WTC11 (cell line): ENCODE measurements at regions not wholly inside any gene's neighbourhood (a gene's known extent, or its start where the extent isn't known, plus 50 kb on each side); places are given as distances from the start of the nearest gene placed in this dataset.

Experiments used
- ATAC-seq: fragments of 200-7000 bp; cut with Tn5 transposase; 2 replicates; pipeline ENCODE4 v1.10.0; 2021; ENCODE audit warnings: mild to moderate bottlenecking, moderate library complexity
- CTCF ChIA-PET: fragments of 300-600 bp; sonication (Branson Sonifier 250); formaldehyde crosslinking; loops from one replicate; lab custom pipeline; 2021; ENCODE audit warnings: antibody characterized with exemption; lab: Charles Lee
- POLR2A ChIA-PET: fragments of 350-600 bp; sonication (Branson Sonifier 250); formaldehyde crosslinking; loops from one replicate; lab custom pipeline; 2021; ENCODE audit warnings: antibody characterized with exemption; lab: Charles Lee
- DNase-seq: peaks from one replicate; pipeline ENCODE4 v3.0.0; 2021; ENCODE audit warnings: low spot score
- H3K27ac Mint-ChIP-seq: 2 replicates; pipeline ENCODE4 v1.8.0; 2021; ENCODE audit warnings: mixed read lengths
- H3K27me3 Mint-ChIP-seq: 2 replicates; pipeline ENCODE4 v1.8.0; 2021; ENCODE audit warnings: low read depth, mild to moderate bottlenecking, moderate library complexity, mixed read lengths
- H3K36me3 Mint-ChIP-seq: 2 replicates; pipeline ENCODE4 v1.8.0; 2021; ENCODE audit warnings: mixed read lengths
- H3K4me1 Mint-ChIP-seq: 2 replicates; pipeline ENCODE4 v1.8.0; 2022; ENCODE audit warnings: mixed read lengths
- H3K4me3 Mint-ChIP-seq: 2 replicates; pipeline ENCODE4 v1.8.0; 2021; ENCODE audit warnings: mild to moderate bottlenecking, moderate library complexity, mixed read lengths
- H3K9me3 Mint-ChIP-seq: 2 replicates; pipeline ENCODE4 v1.8.0; 2021; ENCODE audit warnings: mixed read lengths
- CREB1 ChIP-seq: sonication (generic); formaldehyde crosslinking; IDR thresholded peaks from 2 replicates; pipeline ENCODE4 v1.8.0; 2023; ENCODE audit warnings: mild to moderate bottlenecking, missing genetic modification reagents
- EMX1 ChIP-seq: fragments of 250-450 bp; sonication (Bioruptor Pico); IDR thresholded peaks from 2 replicates; pipeline ENCODE4 v1.8.0; 2021; ENCODE audit warnings: mild to moderate bottlenecking
- ESRRA ChIP-seq: sonication (generic); formaldehyde crosslinking; IDR thresholded peaks from 2 replicates; pipeline ENCODE4 v1.8.1; 2022; ENCODE audit warnings: mild to moderate bottlenecking, missing genetic modification reagents, borderline replicate concordance
- GRHL2 ChIP-seq: fragments of 250-450 bp; sonication (Bioruptor Pico); IDR thresholded peaks from 2 replicates; pipeline ENCODE4 v1.8.0; 2022; ENCODE audit warnings: mild to moderate bottlenecking, moderate library complexity; ENCODE audit not compliant: insufficient replicate concordance, severe bottlenecking
- HMGA2 ChIP-seq: fragments of 250-450 bp; sonication (Bioruptor Pico); IDR thresholded peaks from 2 replicates; pipeline ENCODE4 v1.4.0; 2021; ENCODE audit warnings: mild to moderate bottlenecking, moderate library complexity
- MXD4 ChIP-seq: fragments of 250-450 bp; sonication (Bioruptor Pico); IDR thresholded peaks from 2 replicates; pipeline ENCODE4 v1.8.0; 2021; ENCODE audit warnings: mild to moderate bottlenecking, moderate library complexity, borderline replicate concordance
- MYBL2 ChIP-seq: sonication (generic); formaldehyde crosslinking; IDR thresholded peaks from 2 replicates; pipeline ENCODE4 v1.8.1; 2023; ENCODE audit warnings: mild to moderate bottlenecking, moderate library complexity, missing genetic modification reagents
- NR1H2 ChIP-seq: sonication (generic); formaldehyde crosslinking; IDR thresholded peaks from 2 replicates; pipeline ENCODE4 v1.9.0; 2021; ENCODE audit warnings: mild to moderate bottlenecking, moderate library complexity, missing genetic modification reagents
- RELA ChIP-seq: sonication (generic); formaldehyde crosslinking; IDR thresholded peaks from 2 replicates; pipeline ENCODE4 v1.8.1; 2022; ENCODE audit warnings: missing genetic modification reagents, mild to moderate bottlenecking, borderline replicate concordance
- SMAD4 ChIP-seq: sonication (generic); formaldehyde crosslinking; IDR thresholded peaks from 2 replicates; pipeline ENCODE4 v1.8.0; 2022; ENCODE audit warnings: mild to moderate bottlenecking, missing genetic modification reagents
- TCF7 ChIP-seq: sonication (generic); formaldehyde crosslinking; IDR thresholded peaks from 2 replicates; pipeline ENCODE4 v1.8.0; 2022; ENCODE audit warnings: mild to moderate bottlenecking, low read depth, missing genetic modification reagents, moderate library complexity
- ZNF121 ChIP-seq: sonication (generic); formaldehyde crosslinking; IDR thresholded peaks from 2 replicates; pipeline ENCODE4 v1.8.0; 2023; ENCODE audit warnings: missing genetic modification reagents
- ZNF232 ChIP-seq: sonication (generic); formaldehyde crosslinking; IDR thresholded peaks from 2 replicates; pipeline ENCODE4 v1.8.0; 2022; ENCODE audit warnings: mild to moderate bottlenecking, missing genetic modification reagents
- TF ChIP-seq, protein P1 (sequence below): sonication (generic); formaldehyde crosslinking; IDR thresholded peaks from 2 replicates; pipeline ENCODE4 v1.8.1; 2023; ENCODE audit warnings: mild to moderate bottlenecking, missing genetic modification reagents, borderline replicate concordance
- TF ChIP-seq, protein P2 (sequence below): sonication (generic); formaldehyde crosslinking; IDR thresholded peaks from 2 replicates; pipeline ENCODE4 v1.8.0; 2022; ENCODE audit warnings: mild to moderate bottlenecking, missing genetic modification reagents
- TF ChIP-seq, protein P3 (sequence below): sonication (generic); formaldehyde crosslinking; IDR thresholded peaks from 2 replicates; pipeline ENCODE4 v1.8.1; 2022; ENCODE audit warnings: missing genetic modification reagents, borderline replicate concordance
- TF ChIP-seq, protein P4 (sequence below): fragments of 200-600 bp; IDR thresholded peaks from 2 replicates; pipeline ENCODE4 v1.8.0; 2022; ENCODE audit warnings: antibody characterized with exemption
- TF ChIP-seq, protein P5 (sequence below): sonication (generic); formaldehyde crosslinking; IDR thresholded peaks from 2 replicates; pipeline ENCODE4 v1.8.1; 2022; ENCODE audit warnings: mild to moderate bottlenecking, moderate library complexity, missing genetic modification reagents
- TF ChIP-seq, protein P6 (sequence below): fragments of 250-450 bp; sonication (Bioruptor Pico); IDR thresholded peaks from 2 replicates; pipeline ENCODE4 v2.1.2; 2022; ENCODE audit warnings: mild to moderate bottlenecking, moderate library complexity
- TF ChIP-seq, protein P7 (sequence below): sonication (generic); formaldehyde crosslinking; IDR thresholded peaks from 2 replicates; pipeline ENCODE4 v1.8.0; 2022; ENCODE audit warnings: missing genetic modification reagents

DNA sequence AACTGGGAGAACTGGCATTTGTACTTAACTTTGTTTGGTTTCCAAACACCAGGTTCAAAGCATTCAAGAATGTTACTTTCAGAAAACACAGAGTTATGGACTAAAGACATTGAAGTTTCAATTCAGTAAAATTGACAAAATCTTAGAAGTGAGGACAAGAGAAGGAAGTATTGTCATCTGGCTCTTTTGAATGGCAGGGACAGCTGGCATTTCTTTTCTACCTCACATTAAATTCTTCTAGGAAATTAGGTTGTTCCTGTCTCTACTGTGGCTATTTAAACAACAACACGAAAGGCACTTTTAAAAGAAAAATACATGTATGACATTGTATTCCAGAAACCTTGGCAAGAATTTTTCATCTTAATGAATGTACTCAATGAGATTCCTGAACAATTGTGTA, 600.0 kb upstream of the CA10 start (continued):
- TF ChIP-seq, protein P1, sequence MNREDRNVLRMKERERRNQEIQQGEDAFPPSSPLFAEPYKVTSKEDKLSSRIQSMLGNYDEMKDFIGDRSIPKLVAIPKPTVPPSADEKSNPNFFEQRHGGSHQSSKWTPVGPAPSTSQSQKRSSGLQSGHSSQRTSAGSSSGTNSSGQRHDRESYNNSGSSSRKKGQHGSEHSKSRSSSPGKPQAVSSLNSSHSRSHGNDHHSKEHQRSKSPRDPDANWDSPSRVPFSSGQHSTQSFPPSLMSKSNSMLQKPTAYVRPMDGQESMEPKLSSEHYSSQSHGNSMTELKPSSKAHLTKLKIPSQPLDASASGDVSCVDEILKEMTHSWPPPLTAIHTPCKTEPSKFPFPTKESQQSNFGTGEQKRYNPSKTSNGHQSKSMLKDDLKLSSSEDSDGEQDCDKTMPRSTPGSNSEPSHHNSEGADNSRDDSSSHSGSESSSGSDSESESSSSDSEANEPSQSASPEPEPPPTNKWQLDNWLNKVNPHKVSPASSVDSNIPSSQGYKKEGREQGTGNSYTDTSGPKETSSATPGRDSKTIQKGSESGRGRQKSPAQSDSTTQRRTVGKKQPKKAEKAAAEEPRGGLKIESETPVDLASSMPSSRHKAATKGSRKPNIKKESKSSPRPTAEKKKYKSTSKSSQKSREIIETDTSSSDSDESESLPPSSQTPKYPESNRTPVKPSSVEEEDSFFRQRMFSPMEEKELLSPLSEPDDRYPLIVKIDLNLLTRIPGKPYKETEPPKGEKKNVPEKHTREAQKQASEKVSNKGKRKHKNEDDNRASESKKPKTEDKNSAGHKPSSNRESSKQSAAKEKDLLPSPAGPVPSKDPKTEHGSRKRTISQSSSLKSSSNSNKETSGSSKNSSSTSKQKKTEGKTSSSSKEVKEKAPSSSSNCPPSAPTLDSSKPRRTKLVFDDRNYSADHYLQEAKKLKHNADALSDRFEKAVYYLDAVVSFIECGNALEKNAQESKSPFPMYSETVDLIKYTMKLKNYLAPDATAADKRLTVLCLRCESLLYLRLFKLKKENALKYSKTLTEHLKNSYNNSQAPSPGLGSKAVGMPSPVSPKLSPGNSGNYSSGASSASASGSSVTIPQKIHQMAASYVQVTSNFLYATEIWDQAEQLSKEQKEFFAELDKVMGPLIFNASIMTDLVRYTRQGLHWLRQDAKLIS (CRISPR knock-in tag): no peak
- TF ChIP-seq, protein P2, sequence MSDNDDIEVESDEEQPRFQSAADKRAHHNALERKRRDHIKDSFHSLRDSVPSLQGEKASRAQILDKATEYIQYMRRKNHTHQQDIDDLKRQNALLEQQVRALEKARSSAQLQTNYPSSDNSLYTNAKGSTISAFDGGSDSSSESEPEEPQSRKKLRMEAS: no peak
- TF ChIP-seq, protein P3, sequence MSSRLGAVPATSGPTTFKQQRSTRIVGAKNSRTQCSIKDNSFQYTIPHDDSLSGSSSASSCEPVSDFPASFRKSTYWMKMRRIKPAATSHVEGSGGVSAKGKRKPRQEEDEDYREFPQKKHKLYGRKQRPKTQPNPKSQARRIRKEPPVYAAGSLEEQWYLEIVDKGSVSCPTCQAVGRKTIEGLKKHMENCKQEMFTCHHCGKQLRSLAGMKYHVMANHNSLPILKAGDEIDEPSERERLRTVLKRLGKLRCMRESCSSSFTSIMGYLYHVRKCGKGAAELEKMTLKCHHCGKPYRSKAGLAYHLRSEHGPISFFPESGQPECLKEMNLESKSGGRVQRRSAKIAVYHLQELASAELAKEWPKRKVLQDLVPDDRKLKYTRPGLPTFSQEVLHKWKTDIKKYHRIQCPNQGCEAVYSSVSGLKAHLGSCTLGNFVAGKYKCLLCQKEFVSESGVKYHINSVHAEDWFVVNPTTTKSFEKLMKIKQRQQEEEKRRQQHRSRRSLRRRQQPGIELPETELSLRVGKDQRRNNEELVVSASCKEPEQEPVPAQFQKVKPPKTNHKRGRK: no peak

DNA sequence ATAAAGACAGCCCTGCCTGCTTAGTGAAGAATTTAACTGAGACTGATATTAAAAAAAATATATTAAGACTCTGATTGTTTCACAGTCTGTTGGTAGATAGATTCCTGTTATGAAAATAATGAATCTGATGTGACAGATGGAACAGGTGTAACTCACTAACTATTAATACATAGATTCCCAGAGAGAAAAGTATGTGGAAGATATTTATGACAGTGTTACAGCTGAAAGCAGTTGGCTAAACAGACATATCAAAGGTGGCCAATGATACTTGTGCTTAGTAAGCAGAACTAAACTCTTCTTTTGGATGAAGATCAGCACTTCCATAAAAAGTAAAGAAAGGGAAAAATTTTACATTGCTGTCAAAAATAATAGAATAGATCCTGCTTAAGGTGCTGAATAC, 598.2 kb upstream of the CA10 start:
- CTCF ChIA-PET: no interaction called here
- H3K4me1 Mint-ChIP-seq: no peaks in the 10 kb centered on the region
- H3K4me3 Mint-ChIP-seq: no peak overlapping the region
- POLR2A ChIA-PET: no interaction called here
- H3K27ac Mint-ChIP-seq: no peak overlapping the region
- no peak for TF ChIP-seq NR1H2 (CRISPR knock-in tag)
- no peak for TF ChIP-seq MXD4 (CRISPR knock-in tag)
- TF ChIP-seq, all 79 proteins: peak for 0
- Mint-ChIP-seq H3K27me3 (no peaks in the 10 kb centered on the region), H3K9me3 (peaks cover 48% of the 10 kb centered on the region), H3K36me3 (peaks cover 36% of the 10 kb centered on the region)
- ATAC-seq: no peak
- DNase-seq: no peak

DNA sequence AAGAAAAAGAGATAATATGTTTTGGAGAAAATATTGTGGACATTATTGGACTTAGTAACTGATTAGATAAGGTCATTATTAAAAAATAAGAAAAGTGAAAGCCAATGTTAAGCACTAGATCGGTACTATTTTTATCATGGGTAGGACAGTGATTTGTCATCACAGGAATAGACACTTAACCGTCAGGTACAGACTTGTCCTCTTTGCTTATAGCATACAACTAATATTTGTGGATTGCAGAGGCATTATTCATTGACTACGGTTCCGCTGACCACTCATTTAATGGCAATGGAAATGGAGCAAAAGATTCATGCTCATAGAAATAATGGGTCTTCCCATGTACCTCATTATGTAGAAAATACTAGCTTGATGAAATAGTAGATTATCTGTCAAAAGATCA, 596.3 kb upstream of the CA10 start:
- peaks cover 42% of the 10 kb centered on the region for H3K36me3 Mint-ChIP-seq
- ATAC-seq (no peak), DNase-seq (no peak)
- no peak overlapping the region for H3K4me3 Mint-ChIP-seq
- no peaks in the 10 kb centered on the region for H3K4me1 Mint-ChIP-seq
- TF ChIP-seq HMGA2 (CRISPR knock-in tag) (no peak), MYBL2 (CRISPR knock-in tag) (no peak), SMAD4 (CRISPR knock-in tag) (no peak), RELA (CRISPR knock-in tag) (no peak), EMX1 (CRISPR knock-in tag) (no peak), CREB1 (CRISPR knock-in tag) (no peak), TCF7 (CRISPR knock-in tag) (no peak), ESRRA (CRISPR knock-in tag) (no peak), ZNF232 (CRISPR knock-in tag) (no peak), GRHL2 (no peak), ZNF121 (no peak)
- TF ChIP-seq, protein P4, sequence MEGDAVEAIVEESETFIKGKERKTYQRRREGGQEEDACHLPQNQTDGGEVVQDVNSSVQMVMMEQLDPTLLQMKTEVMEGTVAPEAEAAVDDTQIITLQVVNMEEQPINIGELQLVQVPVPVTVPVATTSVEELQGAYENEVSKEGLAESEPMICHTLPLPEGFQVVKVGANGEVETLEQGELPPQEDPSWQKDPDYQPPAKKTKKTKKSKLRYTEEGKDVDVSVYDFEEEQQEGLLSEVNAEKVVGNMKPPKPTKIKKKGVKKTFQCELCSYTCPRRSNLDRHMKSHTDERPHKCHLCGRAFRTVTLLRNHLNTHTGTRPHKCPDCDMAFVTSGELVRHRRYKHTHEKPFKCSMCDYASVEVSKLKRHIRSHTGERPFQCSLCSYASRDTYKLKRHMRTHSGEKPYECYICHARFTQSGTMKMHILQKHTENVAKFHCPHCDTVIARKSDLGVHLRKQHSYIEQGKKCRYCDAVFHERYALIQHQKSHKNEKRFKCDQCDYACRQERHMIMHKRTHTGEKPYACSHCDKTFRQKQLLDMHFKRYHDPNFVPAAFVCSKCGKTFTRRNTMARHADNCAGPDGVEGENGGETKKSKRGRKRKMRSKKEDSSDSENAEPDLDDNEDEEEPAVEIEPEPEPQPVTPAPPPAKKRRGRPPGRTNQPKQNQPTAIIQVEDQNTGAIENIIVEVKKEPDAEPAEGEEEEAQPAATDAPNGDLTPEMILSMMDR: no peak
- TF ChIP-seq, protein P5, sequence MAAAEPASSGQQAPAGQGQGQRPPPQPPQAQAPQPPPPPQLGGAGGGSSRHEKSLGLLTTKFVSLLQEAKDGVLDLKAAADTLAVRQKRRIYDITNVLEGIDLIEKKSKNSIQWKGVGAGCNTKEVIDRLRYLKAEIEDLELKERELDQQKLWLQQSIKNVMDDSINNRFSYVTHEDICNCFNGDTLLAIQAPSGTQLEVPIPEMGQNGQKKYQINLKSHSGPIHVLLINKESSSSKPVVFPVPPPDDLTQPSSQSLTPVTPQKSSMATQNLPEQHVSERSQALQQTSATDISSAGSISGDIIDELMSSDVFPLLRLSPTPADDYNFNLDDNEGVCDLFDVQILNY (CRISPR knock-in tag): no peak
- TF ChIP-seq, protein P6, sequence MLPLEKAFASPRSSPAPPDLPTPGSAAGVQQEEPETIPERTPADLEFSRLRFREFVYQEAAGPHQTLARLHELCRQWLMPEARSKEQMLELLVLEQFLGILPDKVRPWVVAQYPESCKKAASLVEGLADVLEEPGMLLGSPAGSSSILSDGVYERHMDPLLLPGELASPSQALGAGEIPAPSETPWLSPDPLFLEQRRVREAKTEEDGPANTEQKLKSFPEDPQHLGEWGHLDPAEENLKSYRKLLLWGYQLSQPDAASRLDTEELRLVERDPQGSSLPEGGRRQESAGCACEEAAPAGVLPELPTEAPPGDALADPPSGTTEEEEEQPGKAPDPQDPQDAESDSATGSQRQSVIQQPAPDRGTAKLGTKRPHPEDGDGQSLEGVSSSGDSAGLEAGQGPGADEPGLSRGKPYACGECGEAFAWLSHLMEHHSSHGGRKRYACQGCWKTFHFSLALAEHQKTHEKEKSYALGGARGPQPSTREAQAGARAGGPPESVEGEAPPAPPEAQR (CRISPR knock-in tag): no peak
- TF ChIP-seq, protein P7, sequence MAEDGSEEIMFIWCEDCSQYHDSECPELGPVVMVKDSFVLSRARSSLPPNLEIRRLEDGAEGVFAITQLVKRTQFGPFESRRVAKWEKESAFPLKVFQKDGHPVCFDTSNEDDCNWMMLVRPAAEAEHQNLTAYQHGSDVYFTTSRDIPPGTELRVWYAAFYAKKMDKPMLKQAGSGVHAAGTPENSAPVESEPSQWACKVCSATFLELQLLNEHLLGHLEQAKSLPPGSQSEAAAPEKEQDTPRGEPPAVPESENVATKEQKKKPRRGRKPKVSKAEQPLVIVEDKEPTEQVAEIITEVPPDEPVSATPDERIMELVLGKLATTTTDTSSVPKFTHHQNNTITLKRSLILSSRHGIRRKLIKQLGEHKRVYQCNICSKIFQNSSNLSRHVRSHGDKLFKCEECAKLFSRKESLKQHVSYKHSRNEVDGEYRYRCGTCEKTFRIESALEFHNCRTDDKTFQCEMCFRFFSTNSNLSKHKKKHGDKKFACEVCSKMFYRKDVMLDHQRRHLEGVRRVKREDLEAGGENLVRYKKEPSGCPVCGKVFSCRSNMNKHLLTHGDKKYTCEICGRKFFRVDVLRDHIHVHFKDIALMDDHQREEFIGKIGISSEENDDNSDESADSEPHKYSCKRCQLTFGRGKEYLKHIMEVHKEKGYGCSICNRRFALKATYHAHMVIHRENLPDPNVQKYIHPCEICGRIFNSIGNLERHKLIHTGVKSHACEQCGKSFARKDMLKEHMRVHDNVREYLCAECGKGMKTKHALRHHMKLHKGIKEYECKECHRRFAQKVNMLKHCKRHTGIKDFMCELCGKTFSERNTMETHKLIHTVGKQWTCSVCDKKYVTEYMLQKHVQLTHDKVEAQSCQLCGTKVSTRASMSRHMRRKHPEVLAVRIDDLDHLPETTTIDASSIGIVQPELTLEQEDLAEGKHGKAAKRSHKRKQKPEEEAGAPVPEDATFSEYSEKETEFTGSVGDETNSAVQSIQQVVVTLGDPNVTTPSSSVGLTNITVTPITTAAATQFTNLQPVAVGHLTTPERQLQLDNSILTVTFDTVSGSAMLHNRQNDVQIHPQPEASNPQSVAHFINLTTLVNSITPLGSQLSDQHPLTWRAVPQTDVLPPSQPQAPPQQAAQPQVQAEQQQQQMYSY (CRISPR knock-in tag): no peak
- no peaks in the 10 kb centered on the region for H3K27me3 Mint-ChIP-seq
- ChIA-PET CTCF (no interaction called here), POLR2A (no interaction called here)
- peaks cover 54% of the 10 kb centered on the region for H3K9me3 Mint-ChIP-seq
- H3K27ac Mint-ChIP-seq: no peak overlapping the region
